ENCODE measurements at regions not wholly inside any gene's neighbourhood (a gene's known extent, or its start where the extent isn't known, plus 50 kb on each side); places are given as distances from the start of the nearest gene placed in this dataset.

DNA sequence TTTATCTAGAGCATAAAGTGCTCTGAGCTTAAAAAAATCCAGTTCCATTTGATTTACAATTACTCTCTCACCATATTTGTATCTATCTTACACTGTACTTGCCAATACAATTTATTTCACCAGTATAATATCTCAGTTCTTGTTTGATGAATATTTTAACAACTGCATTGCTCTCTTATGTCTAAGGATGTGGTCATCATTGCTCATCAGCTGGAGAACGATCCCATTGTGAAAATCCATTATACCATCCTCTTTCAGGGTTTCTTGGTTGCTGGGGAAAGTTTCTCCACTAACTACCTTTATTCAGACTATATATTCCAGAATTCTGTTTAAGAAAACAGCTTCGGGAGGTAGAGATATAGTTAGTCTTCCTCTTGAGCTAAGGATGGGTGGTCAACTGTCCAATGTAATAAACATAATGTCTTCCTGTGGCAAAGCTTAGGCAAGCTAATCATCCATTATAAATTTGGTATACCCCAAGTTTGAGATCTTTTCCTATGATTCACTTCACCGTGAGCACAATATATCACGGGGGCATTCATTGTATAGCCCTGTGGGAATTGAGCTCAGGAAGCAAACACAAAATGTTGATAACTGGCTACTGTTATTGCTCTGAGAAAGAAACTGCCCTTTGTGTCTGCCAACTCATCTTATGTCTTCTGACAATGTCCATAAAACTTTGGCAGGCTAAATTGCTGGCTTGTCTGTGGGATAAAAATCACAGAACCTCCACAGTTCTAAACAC lies 2361.9 kb downstream of the ARAP2 start:
- Mint-ChIP-seq H3K4me3 (no peak overlapping the region), H3K27me3 (ENCODE audit: low read depth in 3 of 3) (no peaks in the 10 kb centered on the region), H3K27ac (no peak overlapping the region), H3K9me3 (peaks cover 0 to 9% (median 2%) of the 10 kb centered on the region in 7 donors), H3K36me3 (no peaks in the 10 kb centered on the region), H3K4me1 (no peaks in the 10 kb centered on the region)
- peaks cover 0 to 7% of the 10 kb centered on the region in 2 donors for H3K9me3 ChIP-seq (replicated peaks in 1 of 2; ENCODE audit: control insufficient read depth in 1 of 2, insufficient read depth in 1 of 2, low read length in 2 of 2)
- 50% methylated on average over 2 of the region's 4 CpGs for WGBS (ENCODE audit: insufficient coverage)
- H3K79me2 ChIP-seq (ENCODE audit: insufficient read depth, low read length), result no peaks in the 10 kb centered on the region
- no peaks in the 10 kb centered on the region for H3K36me3 ChIP-seq (replicated peaks in 1 of 2; ENCODE audit: control insufficient read depth in 1 of 2, insufficient read depth in 2 of 2, low read length in 2 of 2)
- DNase-seq, result no peak
- H3K4me2 ChIP-seq (replicated peaks; ENCODE audit: extremely low read depth, low read length, poor library complexity, severe bottlenecking), result no peak overlapping the region
- no peaks in the 10 kb centered on the region for H3K27me3 ChIP-seq (ENCODE audit: control insufficient read depth in 2 of 2, insufficient read depth in 2 of 2, low read length in 2 of 2)
- TF ChIP-seq, protein P1, sequence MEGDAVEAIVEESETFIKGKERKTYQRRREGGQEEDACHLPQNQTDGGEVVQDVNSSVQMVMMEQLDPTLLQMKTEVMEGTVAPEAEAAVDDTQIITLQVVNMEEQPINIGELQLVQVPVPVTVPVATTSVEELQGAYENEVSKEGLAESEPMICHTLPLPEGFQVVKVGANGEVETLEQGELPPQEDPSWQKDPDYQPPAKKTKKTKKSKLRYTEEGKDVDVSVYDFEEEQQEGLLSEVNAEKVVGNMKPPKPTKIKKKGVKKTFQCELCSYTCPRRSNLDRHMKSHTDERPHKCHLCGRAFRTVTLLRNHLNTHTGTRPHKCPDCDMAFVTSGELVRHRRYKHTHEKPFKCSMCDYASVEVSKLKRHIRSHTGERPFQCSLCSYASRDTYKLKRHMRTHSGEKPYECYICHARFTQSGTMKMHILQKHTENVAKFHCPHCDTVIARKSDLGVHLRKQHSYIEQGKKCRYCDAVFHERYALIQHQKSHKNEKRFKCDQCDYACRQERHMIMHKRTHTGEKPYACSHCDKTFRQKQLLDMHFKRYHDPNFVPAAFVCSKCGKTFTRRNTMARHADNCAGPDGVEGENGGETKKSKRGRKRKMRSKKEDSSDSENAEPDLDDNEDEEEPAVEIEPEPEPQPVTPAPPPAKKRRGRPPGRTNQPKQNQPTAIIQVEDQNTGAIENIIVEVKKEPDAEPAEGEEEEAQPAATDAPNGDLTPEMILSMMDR (IDR thresholded peaks at IDR 0.05), result no peak
- H4K20me1 ChIP-seq (ENCODE audit: insufficient read depth, low read length), result no peaks in the 10 kb centered on the region
- H3K27ac ChIP-seq (ENCODE audit: low read depth in 1 of 2, low read length in 2 of 2), result no peak overlapping the region
- H2AFZ ChIP-seq (ENCODE audit: insufficient read depth, low read depth, low read length, poor library complexity, severe bottlenecking), result no peak overlapping the region
- H3K4me1 ChIP-seq (ENCODE audit: control insufficient read depth in 1 of 2, insufficient read depth in 2 of 2, low read length in 2 of 2), result no peaks in the 10 kb centered on the region
- intact Hi-C loops (cut with micrococcal nuclease), result no loop called here
- no peak overlapping the region for H3K4me3 ChIP-seq (replicated peaks in 1 of 3; ENCODE audit: low read depth in 2 of 3, low read length in 3 of 3)
- no peak overlapping the region for H3K9ac ChIP-seq (ENCODE audit: insufficient read depth, low read length, poor library complexity, severe bottlenecking)

DNA sequence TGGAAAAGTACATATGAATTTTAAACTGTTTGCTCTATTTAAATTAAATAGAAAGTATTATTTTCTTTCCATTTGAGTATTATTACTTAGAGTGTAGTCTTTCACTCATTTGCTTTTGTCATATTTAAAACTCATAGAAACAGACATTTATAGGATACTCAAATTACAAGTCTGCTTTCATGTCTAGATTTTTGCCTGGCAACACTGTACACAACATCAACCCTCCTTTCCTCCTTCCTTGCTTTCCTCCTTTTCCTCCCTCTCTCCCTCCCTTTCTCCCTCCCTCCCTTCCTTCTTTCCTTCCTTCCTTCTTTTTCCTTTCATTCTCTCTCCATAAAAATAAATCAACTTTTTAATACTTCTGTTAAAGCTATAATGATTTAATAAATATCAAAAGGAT lies 2361.2 kb downstream of the ARAP2 start:
- Mint-ChIP-seq H3K27ac (no peak overlapping the region), H3K9me3 (peaks cover 0 to 11% (median 2%) of the 10 kb centered on the region in 7 donors), H3K4me1 (no peaks in the 10 kb centered on the region), H3K4me3 (no peak overlapping the region), H3K36me3 (no peaks in the 10 kb centered on the region), H3K27me3 (ENCODE audit: low read depth in 3 of 3) (no peaks in the 10 kb centered on the region)
- Histone ChIP-seq H3K9me3 (replicated peaks in 1 of 2; ENCODE audit: control insufficient read depth in 1 of 2, insufficient read depth in 1 of 2, low read length in 2 of 2) (peaks cover 0 to 7% of the 10 kb centered on the region in 2 donors), H3K4me2 (replicated peaks; ENCODE audit: extremely low read depth, low read length, poor library complexity, severe bottlenecking) (no peak overlapping the region), H3K9ac (ENCODE audit: insufficient read depth, low read length, poor library complexity, severe bottlenecking) (no peak overlapping the region), H3K27ac (ENCODE audit: low read depth in 1 of 2, low read length in 2 of 2) (no peak overlapping the region), H4K20me1 (ENCODE audit: insufficient read depth, low read length) (no peaks in the 10 kb centered on the region), H3K4me3 (replicated peaks in 1 of 3; ENCODE audit: low read depth in 2 of 3, low read length in 3 of 3) (no peak overlapping the region), H3K36me3 (replicated peaks in 1 of 2; ENCODE audit: control insufficient read depth in 1 of 2, insufficient read depth in 2 of 2, low read length in 2 of 2) (no peaks in the 10 kb centered on the region), H3K27me3 (ENCODE audit: control insufficient read depth in 2 of 2, insufficient read depth in 2 of 2, low read length in 2 of 2) (no peaks in the 10 kb centered on the region), H2AFZ (ENCODE audit: insufficient read depth, low read depth, low read length, poor library complexity, severe bottlenecking) (no peak overlapping the region), H3K79me2 (ENCODE audit: insufficient read depth, low read length) (no peaks in the 10 kb centered on the region), H3K4me1 (ENCODE audit: control insufficient read depth in 1 of 2, insufficient read depth in 2 of 2, low read length in 2 of 2) (no peaks in the 10 kb centered on the region)
- no peak for DNase-seq
- TF ChIP-seq, protein P1 (IDR thresholded peaks at IDR 0.05), result no peak
- intact Hi-C loops (cut with micrococcal nuclease), result no loop called here
